HG02973 (cell line): ENCODE measurements at regions not wholly inside any gene's neighbourhood (a gene's known extent, or its start where the extent isn't known, plus 50 kb on each side); places are given as distances from the start of the nearest gene placed in this dataset.

Source experiments
- ATAC-seq: cut with Tn5 transposase; IDR thresholded peaks from one replicate; pipeline ENCODE4 v1.9.1; 2021; ENCODE audit warnings: moderate library complexity; ENCODE audit not compliant: unreplicated experiment

- ATAC-seq: no peak
These were observed 53.4 kb downstream of the FOXB1 start for GRCh38 chr15:60057554-60057953.

GRCh38 chr15:60059186-60059585 lies 55.1 kb downstream of the FOXB1 start:
- ATAC-seq: no peak

GRCh38 chr15:60061758-60062157 lies 57.6 kb downstream of the FOXB1 start:
- no peak for ATAC-seq

GRCh38 chr15:60062826-60063225 lies 58.7 kb downstream of the FOXB1 start:
- no peak for ATAC-seq

- ATAC-seq: no peak
These were observed 61.8 kb downstream of the FOXB1 start for GRCh38 chr15:60065951-60066350.

- ATAC-seq: no peak
These were observed 66.9 kb downstream of the FOXB1 start for GRCh38 chr15:60070838-60071493.

- ATAC-seq: no peak
These were observed 68.8 kb downstream of the FOXB1 start for GRCh38 chr15:60072826-60073465.

- ATAC-seq: no peak
These were observed 69.3 kb downstream of the FOXB1 start for GRCh38 chr15:60073466-60073840.

GRCh38 chr15:60074181-60074885 lies 70.2 kb downstream of the FOXB1 start:
- ATAC-seq: no peak

- no peak for ATAC-seq
These were observed 71.9 kb downstream of the FOXB1 start for GRCh38 chr15:60076045-60076444.

GRCh38 chr15:60076582-60077276 lies 72.6 kb downstream of the FOXB1 start:
- no peak for ATAC-seq

- ATAC-seq: no peak
These were observed 73.7 kb downstream of the FOXB1 start for GRCh38 chr15:60077581-60078359.

- ATAC-seq: no peak
These were observed 75.1 kb downstream of the FOXB1 start for GRCh38 chr15:60079210-60079609.

GRCh38 chr15:60081976-60082375 lies 77.9 kb downstream of the FOXB1 start:
- no peak for ATAC-seq

GRCh38 chr15:60083318-60083717 lies 79.2 kb downstream of the FOXB1 start:
- ATAC-seq: no peak

GRCh38 chr15:60086681-60087429 lies 82.7 kb downstream of the FOXB1 start:
- no peak for ATAC-seq

GRCh38 chr15:60087561-60087960 lies 83.5 kb downstream of the FOXB1 start:
- no peak for ATAC-seq

GRCh38 chr15:60090747-60091146 lies 86.6 kb downstream of the FOXB1 start:
- no peak for ATAC-seq

GRCh38 chr15:60091157-60091556 lies 87.0 kb downstream of the FOXB1 start:
- no peak for ATAC-seq

GRCh38 chr15:60091911-60092310 lies 87.8 kb downstream of the FOXB1 start:
- no peak for ATAC-seq
